ENCODE measurements at regions not wholly inside any gene's neighbourhood (a gene's known extent, or its start where the extent isn't known, plus 50 kb on each side); places are given as distances from the start of the nearest gene placed in this dataset.

DNA sequence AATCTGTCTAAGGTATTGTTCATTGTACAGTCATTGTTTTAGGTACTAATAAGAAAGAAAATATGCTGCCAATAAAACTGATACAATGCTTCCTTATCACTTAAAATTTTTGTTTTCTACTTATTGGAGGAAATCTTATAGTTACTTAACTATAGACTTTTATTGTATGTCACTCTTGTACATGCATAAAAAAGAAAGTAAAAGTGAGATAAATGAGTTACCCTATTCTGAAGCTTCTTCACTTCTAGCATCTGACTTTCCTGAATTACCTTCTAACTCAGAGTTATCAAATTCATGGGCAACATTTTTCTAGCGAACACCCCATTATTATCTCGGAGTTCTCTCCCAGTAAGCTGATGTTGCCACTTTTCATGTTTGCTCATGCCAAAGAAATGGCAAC lies 504.9 kb downstream of the SH2D4B start:
- no peaks in the 10 kb centered on the region for H3F3A ChIP-seq (ENCODE audit: insufficient read depth)
- H3K9ac ChIP-seq (ENCODE audit: low read length): no peak overlapping the region
- H3K4me3 ChIP-seq (ENCODE audit: insufficient read depth, low read length, poor library complexity, severe bottlenecking): no peak overlapping the region
- no peak overlapping the region for H3K4me2 ChIP-seq (ENCODE audit: low read depth, low read length, poor library complexity, severe bottlenecking)
- no peaks in the 10 kb centered on the region for H3K9me3 ChIP-seq (ENCODE audit: insufficient read depth, low read length)
- H3K27ac ChIP-seq (ENCODE audit: low read depth, low read length): no peak overlapping the region
- no peaks in the 10 kb centered on the region for H3K36me3 ChIP-seq (ENCODE audit: low read length)
- H4K20me1 ChIP-seq (ENCODE audit: low read depth, low read length): no peaks in the 10 kb centered on the region
- H3K9me2 ChIP-seq (replicated peaks; ENCODE audit: insufficient read depth, low read length): no peaks in the 10 kb centered on the region
- H3K27me3 ChIP-seq (ENCODE audit: low read length): no peaks in the 10 kb centered on the region
- no peaks in the 10 kb centered on the region for H3K79me2 ChIP-seq (ENCODE audit: insufficient read depth, low read length)
- H2AFZ ChIP-seq (ENCODE audit: low read depth, low read length, severe bottlenecking): no peak overlapping the region
- TF ChIP-seq EZH2phosphoT487 (conservative IDR thresholded peaks at IDR 0.05; ENCODE audit: low read length): no peak

DNA sequence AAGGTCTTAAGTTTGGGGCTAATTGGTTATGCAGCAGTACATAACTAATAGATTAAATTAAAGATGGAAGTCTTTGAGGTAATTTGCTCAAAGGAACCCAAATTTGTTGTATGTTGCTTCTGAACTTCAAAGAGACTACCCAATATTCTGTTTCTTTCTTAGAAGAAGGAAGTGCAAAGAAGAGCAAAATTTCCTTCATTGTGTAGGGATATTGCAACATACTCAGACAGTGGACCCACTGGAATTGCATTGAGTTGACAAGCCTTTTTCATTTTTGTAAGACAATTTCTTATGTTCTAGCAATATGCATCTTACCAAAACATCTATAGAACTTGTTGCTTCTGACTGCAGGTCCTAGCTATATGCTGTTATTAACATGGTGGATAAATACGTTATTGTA lies 527.8 kb downstream of the SH2D4B start:
- H3K79me2 ChIP-seq (ENCODE audit: insufficient read depth, low read length): no peaks in the 10 kb centered on the region
- no peak for TF ChIP-seq EZH2phosphoT487 (conservative IDR thresholded peaks at IDR 0.05; ENCODE audit: low read length)
- TF ChIP-seq, protein P1, sequence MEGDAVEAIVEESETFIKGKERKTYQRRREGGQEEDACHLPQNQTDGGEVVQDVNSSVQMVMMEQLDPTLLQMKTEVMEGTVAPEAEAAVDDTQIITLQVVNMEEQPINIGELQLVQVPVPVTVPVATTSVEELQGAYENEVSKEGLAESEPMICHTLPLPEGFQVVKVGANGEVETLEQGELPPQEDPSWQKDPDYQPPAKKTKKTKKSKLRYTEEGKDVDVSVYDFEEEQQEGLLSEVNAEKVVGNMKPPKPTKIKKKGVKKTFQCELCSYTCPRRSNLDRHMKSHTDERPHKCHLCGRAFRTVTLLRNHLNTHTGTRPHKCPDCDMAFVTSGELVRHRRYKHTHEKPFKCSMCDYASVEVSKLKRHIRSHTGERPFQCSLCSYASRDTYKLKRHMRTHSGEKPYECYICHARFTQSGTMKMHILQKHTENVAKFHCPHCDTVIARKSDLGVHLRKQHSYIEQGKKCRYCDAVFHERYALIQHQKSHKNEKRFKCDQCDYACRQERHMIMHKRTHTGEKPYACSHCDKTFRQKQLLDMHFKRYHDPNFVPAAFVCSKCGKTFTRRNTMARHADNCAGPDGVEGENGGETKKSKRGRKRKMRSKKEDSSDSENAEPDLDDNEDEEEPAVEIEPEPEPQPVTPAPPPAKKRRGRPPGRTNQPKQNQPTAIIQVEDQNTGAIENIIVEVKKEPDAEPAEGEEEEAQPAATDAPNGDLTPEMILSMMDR (IDR thresholded peaks at IDR 0.05; ENCODE audit: insufficient read depth, low read length, poor library complexity, severe bottlenecking): no peak
- no peaks in the 10 kb centered on the region for H3K9me2 ChIP-seq (replicated peaks; ENCODE audit: insufficient read depth, low read length)
- H3K27me3 ChIP-seq (ENCODE audit: low read length): no peaks in the 10 kb centered on the region
- no peak overlapping the region for H3K9ac ChIP-seq (ENCODE audit: low read length)
- no peak overlapping the region for H3K4me2 ChIP-seq (ENCODE audit: low read depth, low read length, poor library complexity, severe bottlenecking)
- no peaks in the 10 kb centered on the region for H3K9me3 ChIP-seq (ENCODE audit: insufficient read depth, low read length)
- H3K36me3 ChIP-seq (ENCODE audit: low read length): no peaks in the 10 kb centered on the region
- H3K4me3 ChIP-seq (ENCODE audit: insufficient read depth, low read length, poor library complexity, severe bottlenecking): no peak overlapping the region
- no peak overlapping the region for H2AFZ ChIP-seq (ENCODE audit: low read depth, low read length, severe bottlenecking)
- H3K27ac ChIP-seq (ENCODE audit: low read depth, low read length): no peak overlapping the region
- no peaks in the 10 kb centered on the region for H4K20me1 ChIP-seq (ENCODE audit: low read depth, low read length)
- no peaks in the 10 kb centered on the region for H3F3A ChIP-seq (ENCODE audit: insufficient read depth)

DNA sequence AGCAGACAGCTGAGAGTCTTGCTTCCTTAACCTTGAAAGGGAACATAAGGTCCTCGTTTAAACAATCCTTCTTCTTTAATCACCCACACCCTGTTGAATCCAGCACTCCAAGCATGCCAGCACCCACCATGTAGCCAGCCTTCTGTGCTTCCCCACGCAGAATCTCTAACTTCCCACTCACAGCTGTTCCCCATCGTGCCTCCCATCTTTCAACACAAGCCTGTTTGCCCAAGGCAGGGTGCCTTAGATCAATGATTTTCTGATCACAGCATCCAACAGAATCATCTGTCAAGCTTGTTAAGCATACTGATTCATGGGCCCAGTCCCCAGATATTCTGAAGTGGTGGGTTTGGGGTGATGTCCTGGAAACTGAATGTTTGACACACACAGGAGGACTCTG lies 530.8 kb downstream of the SH2D4B start:
- H3K27ac ChIP-seq (ENCODE audit: low read depth, low read length): no peak overlapping the region
- H4K20me1 ChIP-seq (ENCODE audit: low read depth, low read length): no peaks in the 10 kb centered on the region
- H3K4me2 ChIP-seq (ENCODE audit: low read depth, low read length, poor library complexity, severe bottlenecking): no peak overlapping the region
- no peak overlapping the region for H3K4me3 ChIP-seq (ENCODE audit: insufficient read depth, low read length, poor library complexity, severe bottlenecking)
- H3K79me2 ChIP-seq (ENCODE audit: insufficient read depth, low read length): no peaks in the 10 kb centered on the region
- H3K36me3 ChIP-seq (ENCODE audit: low read length): no peaks in the 10 kb centered on the region
- no peak overlapping the region for H2AFZ ChIP-seq (ENCODE audit: low read depth, low read length, severe bottlenecking)
- H3K9me3 ChIP-seq (ENCODE audit: insufficient read depth, low read length): no peaks in the 10 kb centered on the region
- TF ChIP-seq EZH2phosphoT487 (conservative IDR thresholded peaks at IDR 0.05; ENCODE audit: low read length): no peak
- TF ChIP-seq, protein P1 (IDR thresholded peaks at IDR 0.05; ENCODE audit: insufficient read depth, low read length, poor library complexity, severe bottlenecking): no peak
- H3K27me3 ChIP-seq (ENCODE audit: low read length): no peaks in the 10 kb centered on the region
- H3F3A ChIP-seq (ENCODE audit: insufficient read depth): no peaks in the 10 kb centered on the region
- H3K9ac ChIP-seq (ENCODE audit: low read length): no peak overlapping the region
- no peaks in the 10 kb centered on the region for H3K9me2 ChIP-seq (replicated peaks; ENCODE audit: insufficient read depth, low read length)

DNA sequence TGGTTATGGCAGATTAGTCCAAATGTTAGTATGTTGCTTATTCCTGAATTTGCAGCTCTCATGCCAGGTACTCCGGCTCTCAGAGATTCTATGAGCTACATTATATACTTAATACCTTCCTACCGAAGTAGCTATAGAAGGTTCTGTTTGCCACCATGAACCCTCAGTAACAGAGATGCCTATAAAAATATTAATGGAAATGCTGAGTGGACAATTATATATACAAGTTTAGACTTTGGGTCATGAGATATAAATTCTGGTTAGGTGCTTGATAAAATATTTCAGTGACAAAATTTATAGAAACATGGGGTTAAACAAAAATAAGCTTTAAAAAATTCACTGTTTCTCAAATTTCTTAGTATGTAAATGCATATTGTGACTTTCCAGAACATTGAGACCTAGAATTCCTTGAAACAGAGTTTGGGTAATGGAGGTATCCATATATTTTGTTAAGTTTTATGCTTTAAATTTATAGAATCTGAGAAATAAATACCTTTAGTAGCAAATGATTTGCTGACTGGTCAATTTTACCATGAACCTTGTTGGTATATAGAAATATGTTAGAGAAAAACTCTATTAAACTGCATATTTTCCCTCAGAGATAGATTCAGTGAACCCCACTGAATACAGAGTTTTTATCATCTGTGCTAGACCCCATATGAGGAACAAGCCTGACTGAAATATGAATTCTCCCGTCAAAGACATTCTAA lies 533.5 kb downstream of the SH2D4B start:
- Histone ChIP-seq H3K9me2 (replicated peaks; ENCODE audit: insufficient read depth, low read length) (no peaks in the 10 kb centered on the region), H3F3A (ENCODE audit: insufficient read depth) (no peaks in the 10 kb centered on the region), H2AFZ (ENCODE audit: low read depth, low read length, severe bottlenecking) (no peak overlapping the region), H3K27ac (ENCODE audit: low read depth, low read length) (no peak overlapping the region), H3K4me3 (ENCODE audit: insufficient read depth, low read length, poor library complexity, severe bottlenecking) (no peak overlapping the region), H4K20me1 (ENCODE audit: low read depth, low read length) (no peaks in the 10 kb centered on the region), H3K9ac (ENCODE audit: low read length) (no peak overlapping the region), H3K27me3 (ENCODE audit: low read length) (no peaks in the 10 kb centered on the region), H3K79me2 (ENCODE audit: insufficient read depth, low read length) (no peaks in the 10 kb centered on the region), H3K9me3 (ENCODE audit: insufficient read depth, low read length) (no peaks in the 10 kb centered on the region), H3K36me3 (ENCODE audit: low read length) (no peaks in the 10 kb centered on the region), H3K4me2 (ENCODE audit: low read depth, low read length, poor library complexity, severe bottlenecking) (no peak overlapping the region)
- no peak for TF ChIP-seq EZH2phosphoT487 (conservative IDR thresholded peaks at IDR 0.05; ENCODE audit: low read length)
- TF ChIP-seq, protein P1 (IDR thresholded peaks at IDR 0.05; ENCODE audit: insufficient read depth, low read length, poor library complexity, severe bottlenecking): no peak

Measured in SU-DHL-6 (cell line).